ENCODE measurements at regions not wholly inside any gene's neighbourhood (a gene's known extent, or its start where the extent isn't known, plus 50 kb on each side); places are given as distances from the start of the nearest gene placed in this dataset.
A peak's percentile ranks its signal among the peaks of the same experiment; 100 is the strongest.

DNA sequence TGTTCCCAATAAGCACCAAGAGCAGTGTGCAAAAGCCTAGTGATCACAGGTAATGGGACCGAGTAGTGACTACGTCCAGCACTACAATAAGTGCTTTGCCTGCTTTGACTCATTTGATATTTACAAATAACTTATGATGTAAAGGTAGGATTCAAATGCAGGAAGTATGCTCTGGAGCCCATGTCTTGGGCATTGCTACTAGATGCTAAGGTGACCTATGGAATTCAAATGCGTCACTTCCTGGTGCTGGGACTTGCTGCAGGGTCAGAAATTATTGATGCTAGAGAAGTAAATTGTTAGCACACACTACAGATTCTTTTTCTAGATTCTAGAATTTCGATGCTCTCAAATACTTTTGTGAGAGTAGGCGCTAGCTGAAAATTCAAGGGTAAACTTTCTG lies 101.2 kb upstream of the TSC22D2 start:
- Mint-ChIP-seq H3K27me3 (ENCODE audit: unreplicated experiment) (no peaks in the 10 kb centered on the region), H3K27ac (ENCODE audit: unreplicated experiment) (no peak overlapping the region), H3K36me3 (ENCODE audit: unreplicated experiment) (no peaks in the 10 kb centered on the region), H3K9me3 (ENCODE audit: unreplicated experiment) (peaks cover 1% of the 10 kb centered on the region), H3K4me3 (ENCODE audit: unreplicated experiment) (no peak overlapping the region), H3K4me1 (ENCODE audit: low read depth, unreplicated experiment) (no peaks in the 10 kb centered on the region)
- DNase-seq: no peak
- no peak for TF ChIP-seq CTCF (IDR thresholded peaks at IDR 0.05; ENCODE audit: partially characterized antibody, unreplicated experiment)

- Mint-ChIP-seq H3K9me3 (ENCODE audit: unreplicated experiment) (peaks cover 1% of the 10 kb centered on the region), H3K36me3 (ENCODE audit: unreplicated experiment) (no peaks in the 10 kb centered on the region), H3K4me1 (ENCODE audit: low read depth, unreplicated experiment) (no peaks in the 10 kb centered on the region), H3K27me3 (ENCODE audit: unreplicated experiment) (no peaks in the 10 kb centered on the region), H3K27ac (ENCODE audit: unreplicated experiment) (no peak overlapping the region), H3K4me3 (ENCODE audit: unreplicated experiment) (no peak overlapping the region)
- no peak for TF ChIP-seq CTCF (IDR thresholded peaks at IDR 0.05; ENCODE audit: partially characterized antibody, unreplicated experiment)
- no peak for DNase-seq
Measured at GRCh38 chr3:150306083-150306482, 102.0 kb upstream of the TSC22D2 start.

DNA sequence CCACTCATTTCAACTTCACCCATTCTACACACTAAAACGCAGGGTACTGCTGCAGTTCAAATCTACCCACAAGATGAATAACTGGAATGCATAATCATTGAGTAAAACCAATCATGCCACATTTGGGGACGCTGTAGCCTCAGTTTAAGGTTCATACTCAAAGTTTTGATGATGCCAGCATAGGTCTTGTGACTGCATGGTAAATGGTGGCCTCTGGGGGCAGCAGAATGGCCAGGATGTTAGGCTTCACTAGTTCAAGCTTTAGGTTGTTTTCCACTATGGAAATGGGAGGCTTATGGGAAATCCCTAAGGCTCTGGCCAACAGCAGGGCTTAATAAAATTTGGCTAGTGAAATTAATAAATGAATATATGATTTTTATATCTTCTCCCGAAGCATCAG lies 104.3 kb upstream of the TSC22D2 start:
- DNase-seq: no peak
- H3K36me3 Mint-ChIP-seq (ENCODE audit: unreplicated experiment): no peaks in the 10 kb centered on the region
- H3K27me3 Mint-ChIP-seq (ENCODE audit: unreplicated experiment): peaks cover 2% of the 10 kb centered on the region
- H3K27ac Mint-ChIP-seq (ENCODE audit: unreplicated experiment): no peak overlapping the region
- peak; percentile 37 for TF ChIP-seq CTCF (IDR thresholded peaks at IDR 0.05; ENCODE audit: partially characterized antibody, unreplicated experiment)
- H3K4me1 Mint-ChIP-seq (ENCODE audit: low read depth, unreplicated experiment): no peaks in the 10 kb centered on the region
- H3K9me3 Mint-ChIP-seq (ENCODE audit: unreplicated experiment): peaks cover 1% of the 10 kb centered on the region
- H3K4me3 Mint-ChIP-seq (ENCODE audit: unreplicated experiment): no peak overlapping the region

- H3K27ac Mint-ChIP-seq (ENCODE audit: unreplicated experiment): no peak overlapping the region
- H3K4me1 Mint-ChIP-seq (ENCODE audit: low read depth, unreplicated experiment): no peaks in the 10 kb centered on the region
- no peak overlapping the region for H3K4me3 Mint-ChIP-seq (ENCODE audit: unreplicated experiment)
- H3K27me3 Mint-ChIP-seq (ENCODE audit: unreplicated experiment): peaks cover 2% of the 10 kb centered on the region
- H3K9me3 Mint-ChIP-seq (ENCODE audit: unreplicated experiment): no peaks in the 10 kb centered on the region
- H3K36me3 Mint-ChIP-seq (ENCODE audit: unreplicated experiment): no peaks in the 10 kb centered on the region
- TF ChIP-seq CTCF (IDR thresholded peaks at IDR 0.05; ENCODE audit: partially characterized antibody, unreplicated experiment): no peak
- DNase-seq: no peak
Measured at GRCh38 chr3:150302246-150302645, 105.9 kb upstream of the TSC22D2 start.

DNA sequence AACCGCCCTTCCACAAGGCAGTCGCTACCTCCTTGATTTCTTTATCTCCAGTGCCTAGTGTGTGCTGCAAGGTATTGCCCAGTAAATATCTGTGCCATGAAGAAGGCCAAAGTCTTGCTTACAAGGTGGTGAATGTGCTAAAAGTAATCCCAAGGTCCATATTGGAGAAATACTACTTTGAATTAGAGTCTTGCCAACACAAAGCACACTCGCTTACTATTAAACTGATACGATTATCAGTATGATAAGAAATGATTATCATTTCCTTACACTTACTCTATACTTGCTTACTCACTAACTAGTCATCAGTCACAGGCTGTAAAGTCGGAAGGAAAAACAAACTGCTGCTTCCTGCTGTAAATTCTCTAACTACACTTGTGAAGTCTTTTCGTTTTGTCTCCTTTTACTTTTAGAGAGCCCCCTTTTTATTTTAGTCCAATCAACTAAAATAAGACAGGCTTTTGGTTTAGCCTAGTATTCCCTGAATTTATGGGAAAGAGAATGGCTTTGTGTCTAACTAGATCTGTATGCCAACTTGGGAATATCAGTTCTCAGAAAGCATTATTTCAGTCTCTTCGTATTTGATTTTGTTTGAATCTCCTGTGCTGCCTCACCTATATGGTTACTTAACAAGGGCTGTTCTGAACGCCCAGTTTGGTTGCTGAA lies 107.1 kb upstream of the TSC22D2 start:
- no peak for DNase-seq
- Mint-ChIP-seq H3K9me3 (ENCODE audit: unreplicated experiment) (no peaks in the 10 kb centered on the region), H3K4me1 (ENCODE audit: low read depth, unreplicated experiment) (no peaks in the 10 kb centered on the region), H3K4me3 (ENCODE audit: unreplicated experiment) (no peak overlapping the region), H3K27me3 (ENCODE audit: unreplicated experiment) (peaks cover 2% of the 10 kb centered on the region), H3K36me3 (ENCODE audit: unreplicated experiment) (no peaks in the 10 kb centered on the region), H3K27ac (ENCODE audit: unreplicated experiment) (no peak overlapping the region)
- TF ChIP-seq CTCF (IDR thresholded peaks at IDR 0.05; ENCODE audit: partially characterized antibody, unreplicated experiment): no peak
